Stimulated activated CD4-positive, alpha-beta T cell treated with anti-CD3 and anti-CD28 coated beads, Interleukin-12 subunit alpha, Interleukin-12 subunit beta, amount 100 ng/mL, for 48 hours (primary cell): ENCODE measurements at regions not wholly inside any gene's neighbourhood (a gene's known extent, or its start where the extent isn't known, plus 50 kb on each side); places are given as distances from the start of the nearest gene placed in this dataset.

Experiments used
- DNase-seq, 3 donors: peaks; one replicate each; pipeline ENCODE4 v3.0.0-alpha.2; 2020; ENCODE audit warnings: low read depth in 2 of 3, low spot score in 1 of 3

DNA sequence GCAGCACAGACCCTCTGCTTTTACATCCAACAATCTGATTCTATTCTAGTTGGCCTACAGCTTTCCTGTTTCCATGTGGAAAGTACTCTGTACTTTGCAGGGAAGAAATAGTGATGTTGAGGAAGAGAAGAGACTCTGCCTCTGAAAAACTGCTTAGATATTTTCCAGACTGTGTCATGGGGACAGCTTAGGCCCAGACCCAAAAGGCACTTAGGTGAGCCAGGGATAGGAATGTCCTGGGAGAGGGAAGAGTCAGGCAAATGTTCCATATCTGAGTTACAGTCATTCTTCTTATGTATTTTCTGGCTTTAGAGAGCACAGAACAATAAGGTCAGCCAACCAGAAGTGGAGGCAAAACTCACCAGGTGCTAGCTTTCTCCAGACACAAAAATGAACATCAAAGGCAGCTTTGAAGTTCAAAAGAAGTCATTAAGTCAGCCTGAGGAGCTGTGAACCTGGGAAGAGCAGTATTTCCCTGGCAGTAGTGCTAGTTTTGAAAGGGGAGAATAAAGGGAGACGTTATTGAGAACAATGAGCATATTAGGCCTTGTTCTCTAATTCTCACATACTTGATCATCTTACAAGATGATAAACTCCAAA lies 199.7 kb upstream of the LMNTD1 start:
- DNase-seq, result no peak

DNA sequence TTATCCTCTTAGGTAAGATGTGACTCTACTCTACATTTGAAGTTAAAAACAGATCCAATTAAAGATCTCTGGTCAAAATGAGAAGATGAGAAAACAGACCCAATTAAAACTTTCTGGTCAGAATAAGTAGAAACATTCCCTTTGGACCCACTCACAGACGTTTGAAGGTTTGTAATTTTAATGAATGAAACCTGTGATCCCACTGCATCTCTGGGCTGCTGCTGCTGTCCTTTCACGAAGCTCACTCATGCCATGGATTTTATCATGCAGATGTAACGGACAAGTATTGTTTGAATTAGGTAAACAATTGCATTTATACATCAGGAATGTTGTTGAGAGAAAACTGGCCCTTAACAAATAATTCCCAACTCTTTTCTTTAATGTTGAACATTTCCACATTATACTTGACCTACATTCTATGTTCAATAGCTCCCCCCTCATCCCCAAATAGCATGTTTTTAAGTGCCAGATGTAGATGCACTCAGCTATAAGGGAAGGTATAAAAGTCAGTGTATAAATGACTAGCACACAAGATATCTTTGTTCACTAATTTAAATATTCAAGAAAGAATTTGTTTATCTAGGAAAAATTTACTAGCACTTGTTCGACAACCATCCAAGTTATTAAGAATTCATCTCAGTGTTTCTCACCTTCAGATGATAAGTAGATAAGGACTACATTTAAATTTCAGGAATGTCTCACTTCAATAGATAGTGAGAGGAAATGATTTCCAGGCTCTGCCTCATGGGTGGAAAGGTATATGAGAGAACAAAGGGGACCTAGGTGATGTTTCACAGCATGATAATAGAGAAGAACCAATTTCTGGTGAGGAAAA lies 202.3 kb upstream of the LMNTD1 start:
- no peak for DNase-seq

DNA sequence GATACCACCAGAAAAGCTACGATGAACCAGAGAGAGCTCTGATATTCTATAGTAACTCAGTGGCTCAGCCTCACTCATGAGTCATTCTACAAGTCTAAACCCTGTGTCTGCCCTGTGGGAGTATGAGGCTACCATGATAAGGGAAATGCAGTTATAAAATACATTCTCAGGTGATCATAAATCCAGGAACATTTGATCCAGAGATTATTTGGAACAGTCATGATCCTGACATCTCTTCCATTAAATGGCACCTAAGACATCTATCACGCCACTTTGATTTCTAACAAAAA lies 202.6 kb upstream of the RASSF8 start:
- no peak for DNase-seq

DNA sequence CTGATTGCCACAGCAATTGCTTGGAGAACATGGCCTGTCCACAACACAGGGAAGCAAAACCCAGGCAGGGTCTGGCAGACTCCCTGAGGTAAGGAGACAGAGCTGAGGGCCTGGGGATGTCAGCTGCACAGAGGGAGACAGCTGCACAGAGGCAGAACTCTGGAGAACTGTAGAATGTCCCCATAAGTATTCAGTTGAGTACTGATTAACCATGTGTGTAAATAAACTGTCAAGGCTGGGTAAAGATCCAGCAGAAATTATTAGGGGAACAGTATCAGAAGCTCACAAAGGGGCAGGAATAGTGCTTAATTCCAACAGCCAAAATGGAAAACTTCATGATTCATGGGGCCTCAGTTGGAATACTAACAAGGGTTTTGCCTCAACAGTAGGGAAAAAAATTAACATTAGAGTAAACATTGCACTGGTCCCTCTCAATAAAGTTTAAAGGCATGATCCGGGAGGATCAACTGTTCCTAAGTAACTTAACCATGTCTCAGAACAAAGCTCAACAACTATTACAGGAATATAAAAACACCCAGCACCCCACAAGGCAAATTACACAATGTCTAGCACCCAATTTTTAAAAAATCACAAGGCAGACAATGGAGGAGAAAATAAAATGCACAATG lies 201.3 kb upstream of the RASSF8 start:
- no peak for DNase-seq

DNA sequence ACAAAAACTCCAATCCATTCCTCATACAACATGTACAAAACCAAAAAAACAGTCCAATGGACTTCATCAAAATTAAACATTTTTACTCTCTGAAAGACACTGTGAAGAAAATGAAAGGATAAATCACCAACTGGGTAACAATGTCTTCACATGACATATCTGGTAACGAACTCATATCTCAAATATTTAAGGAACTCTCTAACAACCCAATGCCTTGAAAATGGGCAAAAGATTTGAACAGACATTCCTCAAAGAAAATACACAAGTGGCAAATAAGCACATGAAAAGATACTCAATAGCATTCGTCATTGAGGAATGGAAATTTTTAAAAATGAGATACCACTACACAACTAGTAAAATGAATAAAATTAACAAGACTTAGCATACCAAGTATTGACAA lies 198.7 kb upstream of the RASSF8 start:
- no peak for DNase-seq

DNA sequence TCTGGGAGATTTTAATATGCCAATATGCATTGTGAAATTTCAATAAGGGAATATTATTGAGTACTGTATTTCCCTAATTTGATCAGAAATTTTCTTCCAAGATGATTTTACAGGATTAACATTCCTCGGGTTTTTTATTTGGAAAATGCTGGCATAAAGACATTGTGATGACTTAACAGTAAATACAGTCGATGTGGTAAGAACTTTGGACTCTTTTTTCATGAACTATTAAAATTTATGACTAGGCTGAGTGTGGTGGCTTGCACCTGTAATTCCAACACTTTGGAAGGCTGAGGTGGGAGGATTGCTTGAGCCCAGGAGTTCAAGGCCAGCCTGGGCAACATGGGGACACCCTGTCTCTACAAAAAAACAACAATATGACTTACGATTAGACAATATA lies 197.1 kb upstream of the RASSF8 start:
- DNase-seq, result no peak

DNA sequence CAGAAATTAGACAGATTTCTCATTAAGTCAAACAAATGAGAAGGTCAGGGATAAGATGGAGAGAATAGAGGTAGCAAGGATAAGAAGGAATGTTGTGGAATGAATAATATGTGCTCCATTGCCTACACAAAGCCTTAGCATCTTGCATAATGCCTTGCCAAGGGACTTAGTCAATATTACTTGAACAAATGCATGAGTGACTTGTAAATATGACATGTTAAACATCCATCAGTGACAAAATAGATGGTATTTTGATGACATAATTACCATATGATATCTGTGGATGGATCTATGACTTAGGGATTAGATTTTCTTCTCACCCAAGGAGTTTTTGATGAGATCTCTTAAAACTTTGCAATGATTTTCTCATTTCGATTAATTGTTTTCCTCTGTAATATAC lies 194.1 kb upstream of the RASSF8 start:
- no peak for DNase-seq

DNA sequence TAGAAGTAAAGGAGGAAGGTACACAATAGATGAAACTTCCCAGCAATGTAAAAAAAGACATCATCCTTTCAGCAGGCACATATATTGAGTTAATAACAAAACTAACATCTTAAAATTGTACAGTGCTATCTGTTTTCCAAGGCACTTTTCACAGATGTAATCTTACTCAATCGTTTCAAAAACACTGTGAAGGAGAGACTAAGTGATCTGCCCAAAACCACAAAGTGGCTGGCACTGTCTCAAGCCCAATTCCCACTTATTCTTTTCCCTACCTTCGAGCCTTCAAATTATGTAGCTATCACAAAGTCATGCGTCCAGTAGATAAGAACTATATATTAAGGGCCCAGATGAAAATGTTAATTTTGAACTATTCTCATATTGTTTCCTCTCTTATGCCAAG lies 193.6 kb upstream of the RASSF8 start:
- DNase-seq, result no peak

DNA sequence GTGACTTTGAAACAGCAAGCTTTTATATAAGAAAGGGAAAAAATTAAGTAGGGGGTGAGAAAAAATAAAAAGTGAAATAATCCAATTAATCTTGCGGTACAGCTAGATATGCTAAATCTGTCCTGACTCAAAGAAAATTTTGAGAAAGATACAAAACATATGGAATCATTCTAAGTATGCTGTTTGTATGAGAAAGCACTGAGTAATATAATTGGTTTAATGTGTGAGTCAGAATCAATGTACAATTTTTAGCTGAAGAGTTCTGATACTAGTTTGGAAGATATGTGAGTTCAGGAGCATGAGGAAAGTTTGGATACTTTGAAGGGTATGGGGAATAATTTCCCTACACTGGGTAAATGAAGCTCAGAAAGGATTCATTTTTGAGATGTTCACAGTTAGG lies 190.9 kb upstream of the RASSF8 start:
- DNase-seq, result no peak

DNA sequence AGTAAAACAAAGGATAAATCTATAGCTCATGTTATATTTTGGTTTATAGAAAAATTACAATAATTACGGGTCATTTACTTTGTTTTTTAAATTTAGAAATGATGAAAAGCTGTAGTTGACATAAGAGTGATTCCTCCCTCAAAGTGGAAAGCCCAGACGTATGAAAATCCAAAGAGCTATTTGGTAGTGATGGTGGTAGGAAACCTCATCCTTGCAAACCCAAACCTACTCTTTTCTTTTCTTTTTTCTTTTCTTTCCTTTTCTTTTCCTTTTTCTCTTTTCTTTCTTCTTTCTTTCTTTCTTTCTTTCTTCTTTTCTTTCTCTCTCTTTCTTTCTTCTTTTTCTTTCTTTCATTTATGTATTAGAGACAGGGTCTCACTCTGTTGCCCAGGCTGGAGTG lies 190.3 kb upstream of the RASSF8 start:
- no peak for DNase-seq

DNA sequence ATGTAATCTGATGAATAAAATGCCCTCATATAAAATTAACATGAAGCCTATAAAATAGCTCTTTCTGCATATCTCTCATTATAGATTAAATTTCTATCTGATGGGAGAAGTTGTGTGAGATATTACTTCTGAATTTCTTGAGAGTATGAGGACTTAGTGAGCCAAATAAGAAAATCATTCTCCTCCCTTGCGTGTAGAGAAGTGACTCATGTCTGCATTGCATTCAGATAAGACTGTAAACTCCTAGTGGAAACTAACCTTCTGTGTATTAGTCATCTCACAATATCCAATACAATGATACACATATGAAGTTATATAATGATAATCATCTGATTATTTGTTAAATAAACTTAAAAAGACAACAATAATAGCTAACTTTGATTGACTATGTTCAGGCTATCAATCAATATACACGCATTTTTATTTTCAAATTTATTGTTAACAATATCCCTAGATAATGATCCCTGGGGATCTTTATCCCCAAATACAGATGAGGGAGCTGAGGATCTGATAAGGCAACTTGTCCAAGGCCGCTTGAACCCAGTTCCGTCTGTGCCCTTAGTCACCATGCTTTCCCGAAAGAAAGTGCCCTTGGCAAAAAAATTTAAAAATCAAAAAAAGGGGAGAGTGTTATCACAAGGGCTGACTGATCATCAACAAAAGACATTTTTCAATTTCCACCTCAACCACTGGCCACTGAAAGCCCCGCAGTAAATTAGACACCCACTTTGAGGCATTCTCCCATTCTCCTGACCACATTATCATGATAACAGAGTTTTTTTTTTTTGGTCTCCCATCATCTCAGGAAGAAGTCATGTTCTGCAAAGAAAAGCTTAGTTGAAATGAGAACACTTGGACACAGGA lies 189.2 kb upstream of the RASSF8 start:
- DNase-seq, result no peak

DNA sequence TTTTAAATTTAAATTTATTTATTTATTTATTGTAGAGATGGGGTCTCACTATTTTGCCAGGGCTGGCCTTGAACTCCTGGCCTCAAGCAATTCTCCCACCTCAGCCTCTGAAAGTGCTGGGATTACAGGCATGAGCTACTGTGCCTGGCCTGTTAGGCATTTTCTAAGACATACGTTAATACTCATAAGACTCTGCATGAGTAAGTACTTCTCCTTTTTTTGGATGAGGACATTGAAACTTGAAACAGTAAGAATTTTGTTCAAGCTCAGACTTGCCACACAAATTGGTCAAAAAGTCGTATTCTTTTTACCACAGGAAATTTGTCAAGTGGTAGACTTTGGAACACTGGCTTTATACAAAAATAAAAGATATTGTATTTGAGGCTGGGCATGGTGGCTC lies 187.4 kb upstream of the RASSF8 start:
- no peak for DNase-seq

DNA sequence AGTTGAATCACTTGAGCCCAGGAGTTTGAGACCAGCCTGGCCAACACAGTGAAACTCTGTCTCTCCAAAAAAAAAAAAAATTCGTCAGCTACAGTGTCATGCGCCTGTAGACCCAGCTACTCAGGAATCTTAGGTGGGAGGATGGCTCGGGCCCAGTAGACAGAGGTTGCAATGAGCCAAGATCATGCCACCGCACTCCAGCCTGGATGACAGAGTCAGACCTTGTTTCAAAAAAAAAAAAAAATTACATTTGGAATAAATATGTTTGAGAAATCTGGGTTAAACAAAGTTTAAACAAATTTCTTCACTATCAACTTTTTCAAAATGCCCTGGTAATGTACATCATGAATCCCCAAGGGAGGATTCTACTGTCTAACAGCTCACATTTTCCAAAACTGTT lies 187.0 kb upstream of the RASSF8 start:
- DNase-seq, result no peak

DNA sequence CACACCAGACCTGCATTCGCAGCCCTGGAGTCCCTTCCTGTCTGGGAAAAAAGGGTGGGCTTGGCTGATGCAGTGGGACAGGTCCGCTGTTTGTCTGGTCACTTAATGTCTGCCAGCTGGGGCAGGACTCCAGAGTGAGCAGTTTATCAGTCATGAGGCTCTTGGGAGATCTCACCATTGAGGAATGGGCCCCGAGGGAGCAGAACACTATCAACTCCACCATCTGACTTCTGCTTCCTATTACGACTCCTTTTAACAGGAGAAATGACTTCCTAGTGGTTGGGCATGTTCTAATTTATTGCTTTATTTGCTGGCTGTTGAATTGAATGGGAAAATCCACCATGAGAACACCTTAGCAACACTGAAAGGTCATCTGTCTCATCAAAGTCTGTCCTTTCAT lies 182.5 kb upstream of the RASSF8 start:
- DNase-seq, result no peak

DNA sequence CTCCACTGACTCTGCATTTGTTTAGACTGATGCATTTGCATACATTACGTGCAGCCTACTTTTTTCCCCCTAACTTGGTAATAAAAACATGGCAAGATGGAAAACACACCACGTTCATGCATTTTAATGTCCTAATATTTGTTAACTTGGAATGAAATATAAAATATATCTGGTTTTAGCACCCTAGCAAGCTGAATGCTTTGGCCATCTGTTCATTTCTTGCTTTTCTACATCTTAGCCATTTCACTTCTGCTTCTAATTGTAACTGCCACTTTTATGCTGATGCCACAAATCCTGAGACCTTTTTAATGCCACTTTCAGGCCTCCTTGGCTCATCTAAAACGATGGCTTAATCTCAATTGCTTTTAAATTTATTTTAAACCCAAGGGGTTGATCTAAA lies 177.7 kb upstream of the RASSF8 start:
- DNase-seq, result no peak

DNA sequence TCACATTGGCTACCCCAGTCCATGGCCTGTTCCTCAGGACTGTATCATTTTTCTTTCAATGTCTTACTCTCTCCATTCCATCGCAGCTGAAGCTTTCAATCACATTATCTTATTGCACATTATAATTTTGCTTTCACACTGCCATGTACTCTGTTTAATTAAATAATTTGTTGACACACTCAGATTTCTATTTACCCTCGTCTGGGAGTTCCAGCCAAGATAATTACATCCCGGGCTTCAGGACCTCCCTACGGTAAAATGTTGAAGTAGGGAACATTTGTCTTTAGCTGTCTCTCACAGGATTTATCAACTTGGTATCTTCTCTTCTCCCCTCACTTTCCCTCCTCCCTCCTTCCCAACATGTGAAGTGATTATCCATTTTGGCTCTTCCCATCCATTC lies 177.2 kb upstream of the RASSF8 start:
- DNase-seq, result no peak

DNA sequence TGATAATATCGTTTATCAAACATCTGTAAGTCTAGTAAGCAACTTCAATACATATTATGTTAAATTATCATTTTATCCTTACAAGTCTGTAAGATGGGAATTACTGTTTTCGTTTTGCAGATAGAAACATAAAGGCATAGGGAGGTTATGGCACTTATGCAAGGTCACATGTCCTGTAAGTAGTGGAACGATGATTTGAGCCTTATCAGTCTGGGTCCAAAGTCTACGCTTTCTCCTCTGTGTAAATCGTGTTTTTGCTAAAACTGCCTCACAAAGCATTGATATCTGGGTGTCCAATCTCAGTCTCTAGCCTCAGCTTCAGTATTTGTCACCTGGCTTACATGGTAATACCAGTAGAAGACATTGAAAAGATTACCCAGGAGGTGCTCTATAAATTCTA lies 174.9 kb upstream of the RASSF8 start:
- no peak for DNase-seq

DNA sequence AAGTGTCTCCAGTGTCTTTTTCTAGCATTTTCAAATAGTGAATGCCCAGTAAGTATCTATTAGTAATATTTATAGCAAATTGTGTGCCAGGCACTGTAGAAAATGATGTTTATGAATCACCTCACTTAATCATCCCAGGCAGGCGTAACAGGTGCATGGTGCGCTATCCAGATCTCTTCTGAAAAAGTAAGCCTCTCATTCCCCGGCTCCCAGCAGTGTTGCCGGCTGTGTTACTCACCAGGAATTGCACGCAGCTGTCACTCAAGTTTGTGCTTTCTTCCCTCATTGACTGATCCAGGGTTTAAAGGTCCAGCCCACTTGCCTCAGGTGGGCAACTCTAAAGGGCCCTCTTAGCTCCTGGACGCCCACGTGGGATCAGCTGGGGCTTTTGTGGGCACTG lies 173.8 kb upstream of the RASSF8 start:
- no peak for DNase-seq

DNA sequence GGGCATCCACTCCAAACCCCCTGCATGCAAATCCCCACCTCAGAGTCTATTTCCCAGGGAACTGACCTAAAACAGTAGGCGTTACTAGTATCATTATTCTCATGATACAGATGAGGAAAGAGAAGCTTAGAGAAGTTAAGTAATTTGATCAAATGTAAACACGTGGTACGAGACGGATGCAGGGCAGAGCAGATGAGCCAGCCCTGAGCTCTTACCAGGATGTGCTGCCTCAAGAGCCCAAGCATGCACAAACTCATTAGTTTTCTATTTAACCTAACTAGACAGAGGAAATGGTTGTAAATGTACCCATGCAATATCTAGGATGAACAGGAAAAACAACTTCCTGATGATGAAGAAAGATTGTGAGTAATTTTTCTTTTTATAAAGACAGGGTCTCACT lies 173.3 kb upstream of the RASSF8 start:
- no peak for DNase-seq

DNA sequence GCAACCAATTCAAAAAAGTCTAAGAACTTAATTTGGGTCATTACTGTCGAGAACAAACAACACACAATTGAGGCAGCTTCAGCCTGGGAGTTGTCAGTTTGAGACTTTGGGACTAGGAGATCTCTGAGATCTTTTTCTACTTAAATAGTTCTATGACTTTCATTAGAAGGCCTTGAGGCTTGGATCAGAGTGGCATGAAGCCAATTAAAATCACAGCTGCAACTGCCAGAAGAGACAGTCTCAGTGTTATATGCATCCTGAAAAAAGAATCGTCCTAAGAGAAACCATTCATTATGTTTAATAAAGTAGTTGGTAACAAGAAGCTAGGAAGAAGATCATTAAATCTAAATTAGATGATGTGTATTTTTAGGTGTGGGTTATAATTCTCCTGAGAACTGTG lies 170.8 kb upstream of the RASSF8 start:
- DNase-seq, result no peak

DNA sequence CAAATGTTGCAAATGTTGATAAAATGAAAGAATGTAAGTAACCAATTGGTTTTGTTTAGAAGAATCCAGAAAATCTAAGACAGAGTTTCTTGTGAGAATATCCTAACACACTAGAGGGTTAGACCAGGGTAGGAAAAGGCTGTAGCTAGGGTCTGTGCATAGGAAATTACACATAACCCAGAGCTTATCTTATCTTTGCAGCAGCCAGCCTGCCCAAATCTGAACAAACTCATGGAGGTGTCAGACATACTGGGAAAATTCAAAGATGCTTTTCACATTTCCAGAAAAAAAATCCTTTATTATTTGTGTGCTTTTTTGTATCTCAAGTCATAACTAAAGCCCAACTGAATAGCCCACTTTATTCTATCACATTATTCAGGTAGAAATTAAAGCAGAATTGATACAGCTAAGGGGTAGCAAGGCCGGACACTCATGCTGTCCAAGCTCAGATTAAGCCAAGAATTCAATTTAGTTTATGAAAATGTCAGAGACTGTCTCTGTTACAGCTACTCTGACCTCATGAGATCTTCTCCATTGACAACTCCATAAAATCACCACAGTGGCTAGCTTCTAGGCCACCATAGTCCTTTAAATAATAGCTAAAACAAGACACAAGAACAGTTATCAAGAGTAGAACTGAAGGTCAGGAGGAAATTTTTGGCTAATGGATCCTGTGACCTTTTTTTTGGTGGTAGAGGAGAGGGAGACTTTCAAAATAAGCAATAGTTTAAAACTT lies 169.6 kb upstream of the RASSF8 start:
- no peak for DNase-seq
